SJSA1 (cell line): ENCODE measurements at regions not wholly inside any gene's neighbourhood (a gene's known extent, or its start where the extent isn't known, plus 50 kb on each side); places are given as distances from the start of the nearest gene placed in this dataset.

Source experiments
- DNase-seq, 2 experiments: peaks; one replicate each; pipeline ENCODE4 v3.0.0-alpha.2; 2015 to 2020; ENCODE audit warnings: low spot score in 2 of 2, low read depth in 1 of 2
- H3K27ac ChIP-seq: fragments of 250-450 bp; sonication (Bioruptor Pico); 2 replicates; pipeline ENCODE4 v1.5.1; 2020; ENCODE audit warnings: mild to moderate bottlenecking, moderate library complexity
- H3K27me3 ChIP-seq: fragments of 250-450 bp; sonication (Bioruptor Pico); replicated peaks from 2 replicates; pipeline ENCODE4 v1.5.1; 2020; ENCODE audit warnings: mild to moderate bottlenecking, moderate library complexity
- H3K36me3 ChIP-seq: fragments of 250-450 bp; sonication (Bioruptor Pico); 2 replicates; pipeline ENCODE4 v1.5.1; 2020; ENCODE audit warnings: mild to moderate bottlenecking
- H3K4me1 ChIP-seq: fragments of 250-450 bp; sonication (Bioruptor Pico); replicated peaks from 2 replicates; pipeline ENCODE4 v1.6.1; 2021; ENCODE audit warnings: mild to moderate bottlenecking
- H3K4me3 ChIP-seq: fragments of 250-450 bp; sonication (Bioruptor Pico); 2 replicates; pipeline ENCODE4 v1.5.1; 2020; ENCODE audit warnings: mild to moderate bottlenecking
- H3K9me3 ChIP-seq: fragments of 250-450 bp; sonication (Bioruptor Pico); replicated peaks from 2 replicates; pipeline ENCODE4 v1.5.1; 2020; ENCODE audit warnings: mild to moderate bottlenecking

- Histone ChIP-seq H3K4me3 (no peak overlapping the region), H3K9me3 (no peaks in the 10 kb centered on the region), H3K4me1 (no peaks in the 10 kb centered on the region), H3K36me3 (no peaks in the 10 kb centered on the region), H3K27me3 (no peaks in the 10 kb centered on the region), H3K27ac (no peak overlapping the region)
- no peak for DNase-seq
Observed at GRCh38 chr7:21024485-21024867, 237.8 kb upstream of the SP8 start.

- no peak for DNase-seq
- Histone ChIP-seq H3K27me3 (no peaks in the 10 kb centered on the region), H3K36me3 (no peaks in the 10 kb centered on the region), H3K4me1 (no peaks in the 10 kb centered on the region), H3K27ac (no peak overlapping the region), H3K9me3 (no peaks in the 10 kb centered on the region), H3K4me3 (no peak overlapping the region)
Observed at GRCh38 chr7:21028186-21028585, 241.5 kb upstream of the SP8 start.

GRCh38 chr7:21028599-21028998 lies 241.9 kb upstream of the SP8 start:
- Histone ChIP-seq H3K4me3 (no peak overlapping the region), H3K27me3 (no peaks in the 10 kb centered on the region), H3K27ac (no peak overlapping the region), H3K4me1 (no peaks in the 10 kb centered on the region), H3K9me3 (no peaks in the 10 kb centered on the region), H3K36me3 (no peaks in the 10 kb centered on the region)
- DNase-seq, result no peak

- H3K27me3 ChIP-seq, result no peaks in the 10 kb centered on the region
- no peaks in the 10 kb centered on the region for H3K4me1 ChIP-seq
- DNase-seq, result no peak
- H3K4me3 ChIP-seq, result no peak overlapping the region
- no peaks in the 10 kb centered on the region for H3K36me3 ChIP-seq
- no peaks in the 10 kb centered on the region for H3K9me3 ChIP-seq
- no peak overlapping the region for H3K27ac ChIP-seq
Observed at GRCh38 chr7:21029006-21029405, 242.3 kb upstream of the SP8 start.

- H3K27me3 ChIP-seq, result no peaks in the 10 kb centered on the region
Observed at GRCh38 chr7:21030237-21030871, 243.7 kb upstream of the SP8 start.

GRCh38 chr7:21041252-21041651 lies 254.6 kb upstream of the SP8 start:
- Histone ChIP-seq H3K27ac (no peak overlapping the region), H3K36me3 (no peaks in the 10 kb centered on the region), H3K9me3 (no peaks in the 10 kb centered on the region), H3K4me1 (no peaks in the 10 kb centered on the region), H3K4me3 (no peak overlapping the region), H3K27me3 (no peaks in the 10 kb centered on the region)
- DNase-seq, result no peak

More at GRCh38 chr7:21030237-21030871, 243.7 kb upstream of the SP8 start:
- H3K4me1 ChIP-seq, result no peaks in the 10 kb centered on the region
- no peaks in the 10 kb centered on the region for H3K36me3 ChIP-seq
- no peaks in the 10 kb centered on the region for H3K9me3 ChIP-seq
- DNase-seq, result no peak
- no peak overlapping the region for H3K27ac ChIP-seq
- H3K4me3 ChIP-seq, result no peak overlapping the region

- Histone ChIP-seq H3K27ac (no peak overlapping the region), H3K4me1 (no peaks in the 10 kb centered on the region), H3K4me3 (no peak overlapping the region), H3K36me3 (no peaks in the 10 kb centered on the region), H3K9me3 (no peaks in the 10 kb centered on the region), H3K27me3 (no peaks in the 10 kb centered on the region)
- no peak for DNase-seq
Observed at GRCh38 chr7:21041666-21042065, 255.0 kb upstream of the SP8 start.

- Histone ChIP-seq H3K36me3 (no peaks in the 10 kb centered on the region), H3K27me3 (no peaks in the 10 kb centered on the region), H3K4me3 (no peak overlapping the region), H3K9me3 (no peaks in the 10 kb centered on the region), H3K27ac (no peak overlapping the region), H3K4me1 (no peaks in the 10 kb centered on the region)
- DNase-seq, result no peak
Observed at GRCh38 chr7:21044384-21044783, 257.7 kb upstream of the SP8 start.

- Histone ChIP-seq H3K4me3 (no peak overlapping the region), H3K27ac (no peak overlapping the region), H3K27me3 (no peaks in the 10 kb centered on the region), H3K9me3 (no peaks in the 10 kb centered on the region), H3K36me3 (no peaks in the 10 kb centered on the region), H3K4me1 (no peaks in the 10 kb centered on the region)
- DNase-seq, result no peak
Observed at GRCh38 chr7:21044913-21045568, 258.4 kb upstream of the SP8 start.

GRCh38 chr7:21051865-21052264 lies 265.2 kb upstream of the SP8 start:
- Histone ChIP-seq H3K4me1 (no peaks in the 10 kb centered on the region), H3K9me3 (no peaks in the 10 kb centered on the region), H3K36me3 (no peaks in the 10 kb centered on the region), H3K4me3 (no peak overlapping the region), H3K27ac (no peak overlapping the region), H3K27me3 (no peaks in the 10 kb centered on the region; the same call in 1 of the 2 replicates)
- DNase-seq, result no peak

- Histone ChIP-seq H3K9me3 (no peaks in the 10 kb centered on the region), H3K27me3 (no peaks in the 10 kb centered on the region; the same call in 1 of the 2 replicates), H3K27ac (no peak overlapping the region), H3K4me3 (no peak overlapping the region), H3K36me3 (no peaks in the 10 kb centered on the region), H3K4me1 (no peaks in the 10 kb centered on the region)
- DNase-seq, result no peak
Observed at GRCh38 chr7:21054427-21055112, 267.9 kb upstream of the SP8 start.

GRCh38 chr7:21059069-21059468 lies 272.4 kb upstream of the SP8 start:
- H3K27ac ChIP-seq, result no peak overlapping the region
- H3K27me3 ChIP-seq, result no peaks in the 10 kb centered on the region
- no peaks in the 10 kb centered on the region for H3K9me3 ChIP-seq
- H3K36me3 ChIP-seq, result no peaks in the 10 kb centered on the region
- no peak for DNase-seq
- H3K4me1 ChIP-seq, result no peaks in the 10 kb centered on the region
- no peak overlapping the region for H3K4me3 ChIP-seq

- Histone ChIP-seq H3K36me3 (no peaks in the 10 kb centered on the region), H3K27me3 (no peaks in the 10 kb centered on the region; the same call in 1 of the 2 replicates), H3K4me1 (no peaks in the 10 kb centered on the region), H3K27ac (no peak overlapping the region), H3K9me3 (no peaks in the 10 kb centered on the region), H3K4me3 (no peak overlapping the region)
- DNase-seq, result no peak
Observed at GRCh38 chr7:21063106-21063505, 276.4 kb upstream of the SP8 start.
